ENCODE measurements at regions not wholly inside any gene's neighbourhood (a gene's known extent, or its start where the extent isn't known, plus 50 kb on each side); places are given as distances from the start of the nearest gene placed in this dataset.

DNA sequence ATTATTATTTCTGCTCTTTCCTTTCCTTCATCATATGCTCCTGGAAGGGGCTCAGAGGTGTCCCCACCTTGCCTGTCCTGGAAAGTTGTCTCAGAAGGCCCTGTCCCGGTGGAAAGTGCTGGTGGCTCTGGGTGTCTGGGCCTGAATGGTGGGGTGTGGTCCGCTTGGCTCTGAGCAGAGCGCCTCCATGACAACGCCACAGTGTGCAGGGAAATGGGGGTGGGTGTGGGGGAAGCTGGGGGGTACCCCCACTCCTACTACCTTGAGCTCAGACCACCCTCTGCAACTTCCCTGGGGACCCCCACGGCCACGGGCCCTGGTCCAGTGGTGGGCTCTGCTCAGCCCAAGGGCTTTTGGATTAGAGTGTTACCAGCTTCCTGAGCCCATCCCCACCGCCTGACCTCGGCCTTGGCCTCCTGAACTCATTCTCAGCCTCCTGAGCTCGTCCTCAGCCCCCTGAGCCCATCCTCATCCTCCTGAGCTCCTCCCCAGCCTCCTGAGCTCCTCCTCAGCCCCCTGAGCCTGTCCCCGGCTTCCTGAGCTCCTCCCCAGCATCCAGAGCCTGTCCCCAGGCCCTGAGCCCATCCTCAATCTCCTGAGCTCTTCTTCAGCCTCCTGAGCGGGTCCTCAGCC lies 106.4 kb upstream of the FAM20C start:
- H3K27me3 ChIP-seq (ENCODE audit: control insufficient read depth in 2 of 2, insufficient read depth in 2 of 2, low read length in 2 of 2) = no peaks in the 10 kb centered on the region
- DNase-seq = no peak
- Mint-ChIP-seq H3K9me3 (no peaks in the 10 kb centered on the region), H3K27ac (peak overlapping the region in 2 of 7 donors; percentile 10 to 87), H3K4me1 (peaks cover 47% of the 10 kb centered on the region), H3K4me3 (no peak overlapping the region), H3K36me3 (peaks cover 4 to 7% of the 10 kb centered on the region in 2 donors), H3K27me3 (ENCODE audit: low read depth in 3 of 3) (peaks cover 4 to 6% (median 6%) of the 10 kb centered on the region in 3 donors)
- TF ChIP-seq, protein P1, sequence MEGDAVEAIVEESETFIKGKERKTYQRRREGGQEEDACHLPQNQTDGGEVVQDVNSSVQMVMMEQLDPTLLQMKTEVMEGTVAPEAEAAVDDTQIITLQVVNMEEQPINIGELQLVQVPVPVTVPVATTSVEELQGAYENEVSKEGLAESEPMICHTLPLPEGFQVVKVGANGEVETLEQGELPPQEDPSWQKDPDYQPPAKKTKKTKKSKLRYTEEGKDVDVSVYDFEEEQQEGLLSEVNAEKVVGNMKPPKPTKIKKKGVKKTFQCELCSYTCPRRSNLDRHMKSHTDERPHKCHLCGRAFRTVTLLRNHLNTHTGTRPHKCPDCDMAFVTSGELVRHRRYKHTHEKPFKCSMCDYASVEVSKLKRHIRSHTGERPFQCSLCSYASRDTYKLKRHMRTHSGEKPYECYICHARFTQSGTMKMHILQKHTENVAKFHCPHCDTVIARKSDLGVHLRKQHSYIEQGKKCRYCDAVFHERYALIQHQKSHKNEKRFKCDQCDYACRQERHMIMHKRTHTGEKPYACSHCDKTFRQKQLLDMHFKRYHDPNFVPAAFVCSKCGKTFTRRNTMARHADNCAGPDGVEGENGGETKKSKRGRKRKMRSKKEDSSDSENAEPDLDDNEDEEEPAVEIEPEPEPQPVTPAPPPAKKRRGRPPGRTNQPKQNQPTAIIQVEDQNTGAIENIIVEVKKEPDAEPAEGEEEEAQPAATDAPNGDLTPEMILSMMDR (IDR thresholded peaks at IDR 0.05) = no peak
- H3K4me2 ChIP-seq (replicated peaks; ENCODE audit: extremely low read depth, low read length, poor library complexity, severe bottlenecking) = no peak overlapping the region
- H3K4me3 ChIP-seq (replicated peaks in 1 of 3; ENCODE audit: low read depth in 2 of 3, low read length in 3 of 3) = no peak overlapping the region
- H4K20me1 ChIP-seq (ENCODE audit: insufficient read depth, low read length) = no peaks in the 10 kb centered on the region
- 95% methylated on average over 7 of the region's 11 CpGs for WGBS (ENCODE audit: insufficient coverage)
- H3K79me2 ChIP-seq (ENCODE audit: insufficient read depth, low read length) = no peaks in the 10 kb centered on the region
- H3K9ac ChIP-seq (ENCODE audit: insufficient read depth, low read length, poor library complexity, severe bottlenecking) = no peak overlapping the region
- no peak overlapping the region for H2AFZ ChIP-seq (ENCODE audit: insufficient read depth, low read depth, low read length, poor library complexity, severe bottlenecking)
- intact Hi-C loops (cut with micrococcal nuclease) = no loop called here
- no peaks in the 10 kb centered on the region for H3K9me3 ChIP-seq (replicated peaks in 1 of 2; ENCODE audit: control insufficient read depth in 1 of 2, insufficient read depth in 1 of 2, low read length in 2 of 2)
- H3K4me1 ChIP-seq (ENCODE audit: control insufficient read depth in 1 of 2, insufficient read depth in 2 of 2, low read length in 2 of 2) = peaks cover 40 to 50% of the 10 kb centered on the region in 2 donors
- H3K27ac ChIP-seq (ENCODE audit: low read depth in 1 of 2, low read length in 2 of 2) = no peak overlapping the region
- no peaks in the 10 kb centered on the region for H3K36me3 ChIP-seq (replicated peaks in 1 of 2; ENCODE audit: control insufficient read depth in 1 of 2, insufficient read depth in 2 of 2, low read length in 2 of 2)

DNA sequence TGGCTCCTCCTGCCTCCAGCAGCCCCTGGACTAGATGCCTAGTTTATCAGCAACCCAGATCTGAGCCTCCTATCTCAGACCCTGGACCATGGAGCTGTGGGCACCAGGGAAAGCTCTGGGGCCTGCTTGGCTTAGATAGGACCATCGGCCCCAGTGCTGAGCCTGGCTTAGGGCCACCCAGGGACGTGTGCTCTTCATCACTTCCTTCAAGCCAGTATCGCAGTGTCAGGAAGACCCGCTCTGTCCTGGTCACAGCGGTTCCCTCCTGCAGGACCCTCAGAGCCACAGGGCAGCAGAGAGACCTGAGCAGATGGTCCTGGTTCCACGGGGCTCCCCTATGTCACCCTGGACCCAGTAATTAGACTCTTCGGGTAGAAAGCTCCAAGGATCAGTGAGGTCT lies 105.7 kb upstream of the FAM20C start:
- Histone ChIP-seq H3K36me3 (replicated peaks in 1 of 2; ENCODE audit: control insufficient read depth in 1 of 2, insufficient read depth in 2 of 2, low read length in 2 of 2) (no peaks in the 10 kb centered on the region), H3K4me2 (replicated peaks; ENCODE audit: extremely low read depth, low read length, poor library complexity, severe bottlenecking) (no peak overlapping the region), H3K27me3 (ENCODE audit: control insufficient read depth in 2 of 2, insufficient read depth in 2 of 2, low read length in 2 of 2) (no peaks in the 10 kb centered on the region), H3K4me3 (replicated peaks in 1 of 3; ENCODE audit: low read depth in 2 of 3, low read length in 3 of 3) (no peak overlapping the region), H4K20me1 (ENCODE audit: insufficient read depth, low read length) (no peaks in the 10 kb centered on the region), H2AFZ (ENCODE audit: insufficient read depth, low read depth, low read length, poor library complexity, severe bottlenecking) (no peak overlapping the region), H3K27ac (ENCODE audit: low read depth in 1 of 2, low read length in 2 of 2) (no peak overlapping the region), H3K4me1 (ENCODE audit: control insufficient read depth in 1 of 2, insufficient read depth in 2 of 2, low read length in 2 of 2) (peaks cover 39 to 50% of the 10 kb centered on the region in 2 donors), H3K79me2 (ENCODE audit: insufficient read depth, low read length) (no peaks in the 10 kb centered on the region), H3K9me3 (replicated peaks in 1 of 2; ENCODE audit: control insufficient read depth in 1 of 2, insufficient read depth in 1 of 2, low read length in 2 of 2) (no peaks in the 10 kb centered on the region), H3K9ac (ENCODE audit: insufficient read depth, low read length, poor library complexity, severe bottlenecking) (no peak overlapping the region)
- no peak for DNase-seq
- intact Hi-C loops (cut with micrococcal nuclease) = no loop called here
- Mint-ChIP-seq H3K27me3 (ENCODE audit: low read depth in 3 of 3) (peaks cover 2 to 6% (median 4%) of the 10 kb centered on the region in 3 donors), H3K4me3 (no peak overlapping the region), H3K36me3 (peaks cover 6 to 7% of the 10 kb centered on the region in 2 donors), H3K27ac (peak overlapping the region in 1 of 7 donors; percentile 87), H3K4me1 (peaks cover 45% of the 10 kb centered on the region), H3K9me3 (no peaks in the 10 kb centered on the region)
- TF ChIP-seq, protein P1 (IDR thresholded peaks at IDR 0.05) = no peak
- 80% methylated on average over 6 of the region's 7 CpGs for WGBS (ENCODE audit: insufficient coverage)

Data from CD14-positive monocyte (primary cell).